GF-D8 (cell line): ENCODE measurements at regions not wholly inside any gene's neighbourhood (a gene's known extent, or its start where the extent isn't known, plus 50 kb on each side); places are given as distances from the start of the nearest gene placed in this dataset.
"Not testable (repeated sequence)": the region's sequence is repeated elsewhere in the genome, so short reads cannot be mapped to it uniquely, and the experiment has no call there.

ENCODE experiments used
- DNase-seq: peaks from one replicate; lab custom pipeline; 2025; lab: John Stamatoyannopoulos, UW

- no peak for DNase-seq
Observed at GRCh38 chr10:60569681-60570080, 180.0 kb upstream of the ANK3 start.

GRCh38 chr10:60566096-60566495, 176.4 kb upstream of the ANK3 start:
- no peak for DNase-seq

GRCh38 chr10:60565492-60565891, 175.8 kb upstream of the ANK3 start:
- no peak for DNase-seq

GRCh38 chr10:60564475-60564874, 174.8 kb upstream of the ANK3 start:
- DNase-seq = no peak

GRCh38 chr10:60560451-60560850, 170.8 kb upstream of the ANK3 start:
- no peak for DNase-seq

- DNase-seq = no peak
Observed at GRCh38 chr10:60555700-60556099, 166.0 kb upstream of the ANK3 start.

GRCh38 chr10:60549686-60550085, 160.0 kb upstream of the ANK3 start:
- DNase-seq = peak; percentile 1

GRCh38 chr10:60542657-60543056, 153.0 kb upstream of the ANK3 start:
- DNase-seq = no peak

GRCh38 chr10:60541451-60541850, 151.8 kb upstream of the ANK3 start:
- no peak for DNase-seq

- no peak for DNase-seq
Observed at GRCh38 chr10:60537697-60538096, 148.0 kb upstream of the ANK3 start.

GRCh38 chr10:60536529-60537114, 146.9 kb upstream of the ANK3 start:
- no peak for DNase-seq

- no peak for DNase-seq
Observed at GRCh38 chr10:60535427-60535826, 145.8 kb upstream of the ANK3 start.

- no peak for DNase-seq
Observed at GRCh38 chr10:60534761-60535389, 145.2 kb upstream of the ANK3 start.

- no peak for DNase-seq
Observed at GRCh38 chr10:60532696-60533468, 143.2 kb upstream of the ANK3 start.

- no peak for DNase-seq
Observed at GRCh38 chr10:60531006-60531405, 141.3 kb upstream of the ANK3 start.

- no peak for DNase-seq
Observed at GRCh38 chr10:60527676-60528075, 138.0 kb upstream of the ANK3 start.

GRCh38 chr10:60525716-60526585, 136.3 kb upstream of the ANK3 start:
- DNase-seq = no peak

- DNase-seq = no peak
Observed at GRCh38 chr10:60524541-60524940, 134.9 kb upstream of the ANK3 start.

- DNase-seq = not testable (repeated sequence)
Observed at GRCh38 chr10:60523371-60523770, 133.7 kb upstream of the ANK3 start.

- DNase-seq = no peak
Observed at GRCh38 chr10:60522617-60523016, 132.9 kb upstream of the ANK3 start.

- no peak for DNase-seq
Observed at GRCh38 chr10:60521974-60522405, 132.3 kb upstream of the ANK3 start.

- no peak for DNase-seq
Observed at GRCh38 chr10:60518745-60519144, 129.1 kb upstream of the ANK3 start.
